Upper lobe of right lung (tissue), 1 donor: ENCODE measurements at regions not wholly inside any gene's neighbourhood (a gene's known extent, or its start where the extent isn't known, plus 50 kb on each side); places are given as distances from the start of the nearest gene placed in this dataset.

Experiments
- ATAC-seq: fragments of 200-7000 bp; cut with Tn5 transposase; one replicate; pipeline ENCODE4 v1.9.1; 2020; ENCODE audit warnings: mild to moderate bottlenecking, moderate library complexity
- DNase-seq: peaks from one replicate; pipeline ENCODE4 v3.0.0-alpha.2; 2020
- H3K27ac ChIP-seq: fragments of 200-600 bp; one replicate; pipeline ENCODE4 v1.8.0; 2022
- H3K27me3 ChIP-seq: fragments of 200-600 bp; one replicate; pipeline ENCODE4 v1.8.0; 2022; ENCODE audit warnings: mild to moderate bottlenecking
- H3K36me3 ChIP-seq: fragments of 200-600 bp; one replicate; pipeline ENCODE4 v1.8.0; 2022
- H3K4me1 ChIP-seq: fragments of 200-600 bp; one replicate; pipeline ENCODE4 v1.8.0; 2022
- H3K4me3 ChIP-seq: fragments of 200-600 bp; one replicate; pipeline ENCODE4 v1.8.0; 2022; ENCODE audit warnings: mild to moderate bottlenecking
- H3K9me3 ChIP-seq: fragments of 200-600 bp; one replicate; pipeline ENCODE4 v1.8.0; 2022
- CTCF ChIP-seq: fragments of 200-600 bp; IDR thresholded peaks from one replicate; pipeline ENCODE4 v1.8.0; 2022; ENCODE audit warnings: antibody characterized with exemption
- intact Hi-C: fragments of 100-400 bp; cut with DNase I; formaldehyde crosslinking; loops from one replicate; pipeline ENCODE4 v1.11.0; 2022
- donor health status: DM: no; HTN: yes; CAD: no; lungs with severe emphysema.

GRCh38 chr14:100432652-100433427 is 109.7 kb downstream of the SLC25A47 start:
- ATAC-seq = no peak
- no peak overlapping the region for H3K4me3 ChIP-seq

DNA sequence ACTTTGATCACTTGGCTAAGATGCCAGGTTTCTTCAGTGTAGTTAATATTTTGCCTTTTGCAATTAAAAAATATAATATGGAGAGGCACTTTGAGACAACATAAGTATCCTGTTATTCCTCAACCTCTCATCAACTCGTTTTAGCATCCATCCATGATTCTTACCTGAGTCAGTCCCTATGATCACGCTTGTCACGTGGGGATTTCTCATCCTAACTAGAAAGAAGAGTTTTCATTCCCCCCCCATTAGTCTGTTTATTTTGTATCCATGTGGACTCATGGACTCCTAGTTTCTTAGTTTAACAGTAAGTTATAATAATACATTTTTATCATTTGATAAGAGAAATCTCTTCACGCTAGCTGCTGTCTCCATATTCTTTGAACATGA is 110.3 kb downstream of the SLC25A47 start:
- Histone ChIP-seq H3K36me3 (peaks cover 2% of the 10 kb centered on the region), H3K27ac (no peak overlapping the region), H3K4me3 (no peak overlapping the region), H3K27me3 (no peaks in the 10 kb centered on the region), H3K9me3 (no peaks in the 10 kb centered on the region), H3K4me1 (peaks cover 8% of the 10 kb centered on the region)
- no peak for ATAC-seq
- TF ChIP-seq CTCF = no peak
- intact Hi-C loops = no loop called here
- DNase-seq = no peak

More at GRCh38 chr14:100432652-100433427, 109.7 kb downstream of the SLC25A47 start:
- Histone ChIP-seq H3K27ac (no peak overlapping the region), H3K4me1 (peaks cover 8% of the 10 kb centered on the region), H3K9me3 (no peaks in the 10 kb centered on the region), H3K27me3 (no peaks in the 10 kb centered on the region), H3K36me3 (peaks cover 2% of the 10 kb centered on the region)
- no peak for DNase-seq
- TF ChIP-seq CTCF = no peak
- intact Hi-C loops = no loop called here

GRCh38 chr14:100434033-100434601 is 111.0 kb downstream of the SLC25A47 start:
- Histone ChIP-seq H3K4me1 (peaks cover 8% of the 10 kb centered on the region), H3K27ac (no peak overlapping the region), H3K36me3 (peaks cover 1% of the 10 kb centered on the region), H3K9me3 (no peaks in the 10 kb centered on the region), H3K27me3 (no peaks in the 10 kb centered on the region), H3K4me3 (no peak overlapping the region)
- no peak for TF ChIP-seq CTCF
- DNase-seq (no peak), ATAC-seq (no peak)
- intact Hi-C loops = no loop called here

DNA sequence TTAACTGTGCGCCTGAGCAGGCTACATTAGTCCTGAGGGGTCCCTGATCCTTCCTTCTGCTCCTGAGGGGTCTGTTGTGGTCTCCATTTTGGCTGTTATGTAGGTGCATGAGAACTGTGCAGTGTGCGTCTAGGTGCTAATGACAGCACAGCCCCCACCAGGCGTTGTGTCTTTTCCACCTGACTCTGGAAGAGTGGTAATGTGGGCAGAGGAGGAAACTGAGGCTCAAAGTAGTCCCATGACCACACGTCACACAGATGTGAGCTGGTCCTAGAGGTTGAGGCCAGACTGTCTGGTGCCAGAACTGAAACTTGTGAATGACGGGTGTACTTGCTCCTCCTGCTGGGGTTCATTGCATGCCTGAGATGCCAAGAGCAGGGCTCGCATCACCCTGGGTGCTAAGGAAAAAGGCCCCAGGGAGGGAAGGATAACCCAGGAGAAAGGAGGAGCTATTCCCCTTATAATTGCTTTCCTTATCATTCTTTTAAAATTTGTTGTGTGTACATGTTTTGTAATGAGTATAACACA is 111.8 kb downstream of the SLC25A47 start:
- no peak overlapping the region for H3K27ac ChIP-seq
- H3K36me3 ChIP-seq = no peaks in the 10 kb centered on the region
- DNase-seq = no peak
- H3K4me3 ChIP-seq = no peak overlapping the region
- TF ChIP-seq CTCF = no peak
- no peaks in the 10 kb centered on the region for H3K9me3 ChIP-seq
- intact Hi-C loops = no loop called here
- peaks cover 16% of the 10 kb centered on the region for H3K4me1 ChIP-seq
- ATAC-seq = peak; percentile 26
- no peaks in the 10 kb centered on the region for H3K27me3 ChIP-seq

DNA sequence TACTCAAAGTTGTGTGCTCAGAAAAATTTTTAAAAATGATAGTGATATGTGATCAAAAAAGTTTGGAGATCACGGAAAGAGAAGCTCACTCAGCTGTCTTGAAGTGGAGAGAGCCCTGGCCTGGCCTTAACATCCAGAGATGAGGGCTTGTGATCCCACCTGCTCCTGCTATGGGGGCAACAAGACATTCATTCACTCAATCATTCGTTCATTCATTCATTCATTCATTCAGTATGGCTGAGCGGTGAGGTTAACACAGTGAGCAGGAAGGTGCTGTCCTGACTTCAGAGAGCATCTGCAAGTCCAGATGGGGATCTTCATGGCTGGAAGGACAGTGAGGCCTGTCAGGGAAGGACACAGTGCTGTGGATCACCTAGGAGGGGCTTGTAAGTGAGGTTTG is 112.3 kb downstream of the SLC25A47 start:
- DNase-seq = no peak

More for the DNA sequence above, 112.3 kb downstream of the SLC25A47 start:
- TF ChIP-seq CTCF = no peak
- Histone ChIP-seq H3K4me1 (peaks cover 20% of the 10 kb centered on the region), H3K4me3 (no peak overlapping the region), H3K27me3 (no peaks in the 10 kb centered on the region), H3K27ac (no peak overlapping the region), H3K36me3 (no peaks in the 10 kb centered on the region), H3K9me3 (no peaks in the 10 kb centered on the region)
- ATAC-seq = no peak
- intact Hi-C loops = no loop called here
